Tibial nerve (tissue), 4 donors: ENCODE measurements at regions not wholly inside any gene's neighbourhood (a gene's known extent, or its start where the extent isn't known, plus 50 kb on each side); places are given as distances from the start of the nearest gene placed in this dataset.

Source experiments
- DNase-seq, 2 donors: peaks; one replicate each; pipeline ENCODE4 v3.0.0-alpha.2; 2019; ENCODE audit warnings: low spot score in 2 of 2
- H3K27ac ChIP-seq, 4 donors: fragments of 200-600 bp; sonication (generic) in 3 of 4; one replicate each; pipeline ENCODE4 v1.5.1; 2017 to 2019; ENCODE audit warnings: mild to moderate bottlenecking in 1 of 4
- H3K27me3 ChIP-seq, 2 donors: fragments of 200-600 bp; sonication (generic) in 1 of 2; one replicate each; pipeline versions ENCODE4 v1.5.1 to v1.6.0; 2017 to 2019
- H3K36me3 ChIP-seq, 3 donors: fragments of 200-600 bp; sonication (generic); one replicate each; pipeline ENCODE4 v1.5.1; 2018 to 2019
- H3K4me1 ChIP-seq, 4 donors: fragments of 200-600 bp; sonication (generic) in 3 of 4; one replicate each; pipeline ENCODE4 v1.5.1; 2017 to 2019
- H3K4me3 ChIP-seq, 4 donors: fragments of 200-600 bp; sonication (generic) in 3 of 4; one replicate each; pipeline ENCODE4 v1.5.1; 2017 to 2019; ENCODE audit warnings: mild to moderate bottlenecking in 1 of 4, moderate library complexity in 1 of 4
- H3K9me3 ChIP-seq, 4 donors: fragments of 200-600 bp; sonication (generic) in 3 of 4; one replicate each; pipeline ENCODE4 v1.5.1; 2017 to 2019
- CTCF ChIP-seq, 5 experiments: fragments of 200-600 bp in 3 of 5; fragments of 450-650 bp in 2 of 5; sonication (generic) in 3 of 5; IDR thresholded peaks; one replicate each; pipeline ENCODE4 v1.5.1; 2016 to 2019; ENCODE audit warnings: antibody characterized with exemption in 5 of 5, mild to moderate bottlenecking in 3 of 5, moderate library complexity in 2 of 5
- EP300 ChIP-seq, 2 donors: sonication (generic); formaldehyde crosslinking; IDR thresholded peaks; one replicate each; pipeline ENCODE4 v1.6.1; 2017; ENCODE audit warnings: antibody characterized with exemption in 2 of 2, mild to moderate bottlenecking in 1 of 2
- POLR2A ChIP-seq, 2 donors: fragments of 450-650 bp; IDR thresholded peaks; one replicate each; pipeline ENCODE4 v1.6.1; 2017; ENCODE audit warnings: antibody characterized with exemption in 2 of 2, mild to moderate bottlenecking in 2 of 2, moderate library complexity in 2 of 2
- WGBS, 2 donors: methylation state at CpG; one replicate each; pipeline ENCODE4 v1.1.5; 2018; 5-methylcytosine and 5-hydroxymethylcytosine counted together

GRCh38 chr1:208924928-208925327 lies 658.6 kb upstream of the CAMK1G start:
- no peaks in the 10 kb centered on the region for H3K36me3 ChIP-seq
- H3K4me3 ChIP-seq: no peak overlapping the region
- H3K27me3 ChIP-seq: no peaks in the 10 kb centered on the region
- no peak for TF ChIP-seq EP300 (IDR thresholded peaks at IDR 0.05)
- no peak for TF ChIP-seq POLR2A (IDR thresholded peaks at IDR 0.05)
- no peak for TF ChIP-seq CTCF (IDR thresholded peaks at IDR 0.05)
- no peak for DNase-seq
- H3K4me1 ChIP-seq: no peaks in the 10 kb centered on the region
- 41 to 44% methylated on average over 5 of the region's 5 CpGs for WGBS, 2 donors
- no peaks in the 10 kb centered on the region for H3K9me3 ChIP-seq
- no peak overlapping the region for H3K27ac ChIP-seq

DNA sequence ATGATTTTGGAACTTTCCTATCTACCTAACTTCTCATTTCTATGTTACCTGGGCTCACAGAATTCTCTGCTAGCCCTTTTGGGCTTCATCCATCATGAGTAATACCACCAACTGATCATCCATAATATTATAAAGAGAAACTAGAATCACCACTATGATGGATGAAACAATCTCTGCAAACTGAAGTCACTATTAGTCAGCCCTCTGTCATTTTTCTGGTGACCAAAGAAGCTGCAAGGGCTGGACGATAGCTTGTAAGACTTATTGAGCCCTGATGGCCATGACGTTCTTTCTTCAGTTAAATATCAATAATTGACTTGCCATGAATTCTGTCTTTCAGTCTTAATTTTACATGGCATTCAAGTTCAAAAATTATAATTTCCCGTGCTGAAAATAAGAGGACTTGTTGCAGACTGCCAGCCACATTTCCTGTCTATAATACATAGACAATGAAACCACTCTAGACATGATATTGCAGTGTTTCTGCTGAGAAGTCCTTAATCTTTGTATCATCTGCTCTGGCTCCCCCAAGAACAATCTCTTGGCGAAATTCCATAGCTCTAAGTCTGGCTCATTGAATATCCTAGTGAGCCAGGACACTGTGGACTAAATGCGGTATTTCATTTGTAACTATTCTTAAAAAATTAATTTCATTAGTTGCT lies 655.0 kb upstream of the CAMK1G start:
- TF ChIP-seq POLR2A (IDR thresholded peaks at IDR 0.05): no peak
- TF ChIP-seq EP300 (IDR thresholded peaks at IDR 0.05): no peak
- no peak for TF ChIP-seq CTCF (IDR thresholded peaks at IDR 0.05)
- no peaks in the 10 kb centered on the region for H3K9me3 ChIP-seq
- H3K36me3 ChIP-seq: no peaks in the 10 kb centered on the region
- DNase-seq: no peak
- no peaks in the 10 kb centered on the region for H3K4me1 ChIP-seq
- H3K27ac ChIP-seq: no peak overlapping the region
- 67 to 73% methylated on average over 5 of the region's 5 CpGs for WGBS, 2 donors
- H3K27me3 ChIP-seq: no peaks in the 10 kb centered on the region
- H3K4me3 ChIP-seq: no peak overlapping the region

DNA sequence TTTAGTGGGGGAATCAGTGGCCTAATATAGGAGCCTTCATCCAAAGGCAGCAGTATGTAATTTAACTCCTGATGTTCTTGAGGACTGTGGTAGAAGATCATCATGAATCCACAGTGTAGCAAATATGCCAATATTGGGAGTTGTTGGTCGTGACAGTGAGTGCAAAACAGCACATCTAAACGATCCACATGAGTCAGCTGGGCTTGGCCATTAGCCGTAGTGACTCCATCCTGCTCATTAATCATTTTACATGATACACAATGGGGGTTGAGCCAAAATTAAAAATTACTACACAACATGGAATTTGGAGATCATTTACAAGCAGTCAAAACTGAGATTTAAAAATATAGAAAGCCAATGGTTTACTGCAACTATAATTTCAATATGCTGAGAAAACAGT lies 653.9 kb upstream of the CAMK1G start:
- H3K36me3 ChIP-seq: no peaks in the 10 kb centered on the region
- no peak for TF ChIP-seq CTCF (IDR thresholded peaks at IDR 0.05)
- H3K27ac ChIP-seq: no peak overlapping the region
- H3K27me3 ChIP-seq: no peaks in the 10 kb centered on the region
- H3K9me3 ChIP-seq: no peaks in the 10 kb centered on the region
- no peak for DNase-seq
- no peaks in the 10 kb centered on the region for H3K4me1 ChIP-seq
- no peak overlapping the region for H3K4me3 ChIP-seq
- 51 to 58% methylated on average over 3 of the region's 3 CpGs for WGBS, 2 donors

GRCh38 chr1:208931936-208932335 lies 651.6 kb upstream of the CAMK1G start:
- Histone ChIP-seq H3K9me3 (no peaks in the 10 kb centered on the region), H3K4me3 (no peak overlapping the region), H3K27ac (no peak overlapping the region), H3K4me1 (no peaks in the 10 kb centered on the region), H3K36me3 (no peaks in the 10 kb centered on the region), H3K27me3 (no peaks in the 10 kb centered on the region)
- DNase-seq: no peak
- TF ChIP-seq POLR2A (IDR thresholded peaks at IDR 0.05) (no peak), EP300 (IDR thresholded peaks at IDR 0.05) (no peak)
- 74 to 76% methylated on average over 3 of the region's 3 CpGs for WGBS, 2 donors

DNA sequence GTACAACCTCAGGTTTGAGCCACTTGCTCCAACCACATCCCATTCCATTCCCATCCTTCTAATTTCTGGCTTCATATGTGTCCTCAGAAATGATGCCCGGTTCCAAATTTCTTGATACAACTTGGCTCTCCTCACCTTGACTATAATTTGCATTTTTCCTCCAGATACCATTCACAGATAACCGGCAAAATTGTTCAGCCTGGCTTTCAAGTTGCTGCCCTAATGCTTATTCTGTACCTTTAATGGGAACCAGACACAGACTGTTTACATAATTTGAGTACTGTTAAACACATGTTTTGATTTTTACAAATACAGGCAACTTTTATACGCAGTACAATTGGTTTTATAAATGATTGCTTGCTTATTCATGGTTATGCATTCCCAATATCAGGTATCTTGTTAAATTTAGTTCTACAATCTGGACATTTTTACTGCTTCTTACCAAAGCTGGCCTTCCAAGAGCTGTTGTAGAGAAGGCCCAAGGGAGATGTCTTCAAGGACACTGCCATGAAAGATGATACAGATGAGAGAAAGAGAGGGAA lies 649.5 kb upstream of the CAMK1G start:
- Histone ChIP-seq H3K4me1 (no peaks in the 10 kb centered on the region), H3K4me3 (no peak overlapping the region), H3K27ac (no peak overlapping the region), H3K9me3 (no peaks in the 10 kb centered on the region), H3K27me3 (no peaks in the 10 kb centered on the region), H3K36me3 (no peaks in the 10 kb centered on the region)
- DNase-seq: no peak
- TF ChIP-seq EP300 (IDR thresholded peaks at IDR 0.05) (no peak), POLR2A (IDR thresholded peaks at IDR 0.05) (no peak), CTCF (IDR thresholded peaks at IDR 0.05) (no peak)
- WGBS, 2 donors: 66 to 80% methylated on average over 3 of the region's 3 CpGs
